ENCODE measurements at regions not wholly inside any gene's neighbourhood (a gene's known extent, or its start where the extent isn't known, plus 50 kb on each side); places are given as distances from the start of the nearest gene placed in this dataset.

- H3K27ac ChIP-seq (ENCODE audit: low read depth, low read length, severe bottlenecking) = no peak overlapping the region
- no peak overlapping the region for H3K4me3 ChIP-seq (ENCODE audit: extremely low read depth, insufficient read depth, low read length, poor library complexity, severe bottlenecking)
- no peaks in the 10 kb centered on the region for H3K9me3 ChIP-seq (ENCODE audit: control insufficient read depth, low read length)
- no peaks in the 10 kb centered on the region for H3K36me3 ChIP-seq (ENCODE audit: control insufficient read depth, insufficient read depth, low read length)
- WGBS, 2 experiments (ENCODE audit: insufficient coverage in 2 of 2) = no CpG with 5 or more reads among the region's 6 CpGs
- no peaks in the 10 kb centered on the region for H3K4me1 ChIP-seq (ENCODE audit: control insufficient read depth, insufficient read depth, low read length, poor library complexity, severe bottlenecking)
Measured at GRCh38 chr13:78784014-78784750, 125.2 kb upstream of the OBI1 start.

DNA sequence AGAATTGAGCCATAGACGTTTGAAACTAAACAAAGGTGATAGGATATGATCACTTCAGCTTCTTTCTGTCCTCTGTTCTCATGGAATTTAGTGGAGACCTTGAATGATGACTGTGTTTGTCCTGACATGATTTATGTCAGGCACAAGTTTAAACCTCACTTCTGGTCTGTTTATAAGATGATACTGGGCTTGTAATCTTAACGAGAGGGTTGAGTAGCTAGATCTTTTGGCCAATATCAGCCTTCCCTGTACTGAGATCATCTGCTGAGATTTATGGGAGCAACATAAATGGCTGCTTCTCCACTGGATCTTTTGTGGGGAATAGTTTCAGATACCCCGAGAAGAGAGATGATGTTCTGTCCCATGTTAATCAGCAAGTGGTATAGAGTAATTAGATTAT, 121.8 kb upstream of the OBI1 start:
- H3K9me3 ChIP-seq (ENCODE audit: control insufficient read depth, low read length) = no peaks in the 10 kb centered on the region
- no peaks in the 10 kb centered on the region for H3K36me3 ChIP-seq (ENCODE audit: control insufficient read depth, insufficient read depth, low read length)
- H3K27ac ChIP-seq (ENCODE audit: low read depth, low read length, severe bottlenecking) = no peak overlapping the region
- H3K4me1 ChIP-seq (ENCODE audit: control insufficient read depth, insufficient read depth, low read length, poor library complexity, severe bottlenecking) = no peaks in the 10 kb centered on the region
- H3K4me3 ChIP-seq (ENCODE audit: extremely low read depth, insufficient read depth, low read length, poor library complexity, severe bottlenecking) = no peak overlapping the region
- 75 to 100% methylated on average over 1 to 2 of the region's 3 CpGs for WGBS, 2 experiments (ENCODE audit: insufficient coverage in 2 of 2)

GRCh38 chr13:78779608-78780007, 120.7 kb upstream of the OBI1 start:
- no peak overlapping the region for H3K27ac ChIP-seq (ENCODE audit: low read depth, low read length, severe bottlenecking)
- no peaks in the 10 kb centered on the region for H3K4me1 ChIP-seq (ENCODE audit: control insufficient read depth, insufficient read depth, low read length, poor library complexity, severe bottlenecking)
- WGBS, 2 experiments (ENCODE audit: insufficient coverage in 2 of 2) = 83 to 90% methylated on average over 2 of the region's 3 CpGs
- H3K9me3 ChIP-seq (ENCODE audit: control insufficient read depth, low read length) = no peaks in the 10 kb centered on the region
- no peak overlapping the region for H3K4me3 ChIP-seq (ENCODE audit: extremely low read depth, insufficient read depth, low read length, poor library complexity, severe bottlenecking)
- H3K36me3 ChIP-seq (ENCODE audit: control insufficient read depth, insufficient read depth, low read length) = no peaks in the 10 kb centered on the region

DNA sequence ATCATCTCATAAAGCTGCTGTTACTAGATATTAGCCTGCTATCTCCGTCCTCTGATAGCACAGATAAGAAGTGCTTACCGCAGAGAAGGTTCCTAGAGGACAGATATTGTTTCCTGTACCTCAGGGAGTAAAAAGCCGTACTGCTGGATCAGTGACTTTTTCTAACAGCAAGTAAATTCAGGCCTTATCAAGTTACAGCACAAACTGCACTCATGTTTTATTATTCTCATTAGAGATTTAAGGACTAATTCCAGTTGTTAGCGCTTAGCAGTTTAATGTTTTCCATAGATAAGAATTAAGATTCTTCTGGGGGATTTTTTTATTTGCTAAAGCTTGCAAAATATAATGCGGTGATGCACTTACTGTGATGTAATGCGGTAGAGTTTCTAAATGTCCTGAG, 119.0 kb upstream of the OBI1 start:
- WGBS, 2 experiments (ENCODE audit: insufficient coverage in 2 of 2) = 84 to 91% methylated on average over 4 to 5 of the region's 6 CpGs
- no peaks in the 10 kb centered on the region for H3K36me3 ChIP-seq (ENCODE audit: control insufficient read depth, insufficient read depth, low read length)
- H3K27ac ChIP-seq (ENCODE audit: low read depth, low read length, severe bottlenecking) = no peak overlapping the region
- H3K4me1 ChIP-seq (ENCODE audit: control insufficient read depth, insufficient read depth, low read length, poor library complexity, severe bottlenecking) = no peaks in the 10 kb centered on the region
- H3K4me3 ChIP-seq (ENCODE audit: extremely low read depth, insufficient read depth, low read length, poor library complexity, severe bottlenecking) = no peak overlapping the region
- H3K9me3 ChIP-seq (ENCODE audit: control insufficient read depth, low read length) = no peaks in the 10 kb centered on the region

GRCh38 chr13:78777396-78777795, 118.4 kb upstream of the OBI1 start:
- Histone ChIP-seq H3K4me3 (ENCODE audit: extremely low read depth, insufficient read depth, low read length, poor library complexity, severe bottlenecking) (no peak overlapping the region), H3K27ac (ENCODE audit: low read depth, low read length, severe bottlenecking) (no peak overlapping the region), H3K9me3 (ENCODE audit: control insufficient read depth, low read length) (no peaks in the 10 kb centered on the region), H3K36me3 (ENCODE audit: control insufficient read depth, insufficient read depth, low read length) (no peaks in the 10 kb centered on the region), H3K4me1 (ENCODE audit: control insufficient read depth, insufficient read depth, low read length, poor library complexity, severe bottlenecking) (no peaks in the 10 kb centered on the region)
- WGBS, 2 experiments (ENCODE audit: insufficient coverage in 2 of 2) = 74 to 78% methylated on average over 2 to 3 of the region's 4 CpGs

DNA sequence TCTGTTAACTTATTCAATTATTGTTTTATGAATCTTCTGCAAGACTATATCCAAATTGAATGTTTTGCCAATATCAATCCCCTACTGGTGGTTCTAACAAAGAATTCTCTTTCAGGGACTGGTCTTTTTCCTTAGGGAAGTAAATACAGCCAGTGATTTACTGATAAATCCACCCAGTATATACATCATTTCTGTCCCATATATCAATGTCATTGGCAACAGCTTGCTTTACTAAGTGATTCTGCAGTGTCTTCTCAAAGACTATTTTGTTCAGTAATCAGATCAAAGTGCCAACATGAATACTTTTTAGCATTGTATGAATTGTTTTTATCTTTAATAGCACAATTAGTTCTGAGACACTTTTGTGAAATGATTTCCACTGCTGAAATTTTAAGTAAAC, 114.0 kb upstream of the OBI1 start:
- no peak overlapping the region for H3K27ac ChIP-seq (ENCODE audit: low read depth, low read length, severe bottlenecking)

GRCh38 chr13:78770601-78771000, 111.6 kb upstream of the OBI1 start:
- H3K4me1 ChIP-seq (ENCODE audit: control insufficient read depth, insufficient read depth, low read length, poor library complexity, severe bottlenecking) = no peaks in the 10 kb centered on the region
- H3K27ac ChIP-seq (ENCODE audit: low read depth, low read length, severe bottlenecking) = no peak overlapping the region
- H3K36me3 ChIP-seq (ENCODE audit: control insufficient read depth, insufficient read depth, low read length) = no peaks in the 10 kb centered on the region
- H3K4me3 ChIP-seq (ENCODE audit: extremely low read depth, insufficient read depth, low read length, poor library complexity, severe bottlenecking) = no peak overlapping the region
- WGBS, 2 experiments (ENCODE audit: insufficient coverage in 2 of 2) = 89 to 100% methylated on average over 1 of the region's 1 CpG
- no peaks in the 10 kb centered on the region for H3K9me3 ChIP-seq (ENCODE audit: control insufficient read depth, low read length)

More for the DNA sequence above, 114.0 kb upstream of the OBI1 start:
- no peaks in the 10 kb centered on the region for H3K4me1 ChIP-seq (ENCODE audit: control insufficient read depth, insufficient read depth, low read length, poor library complexity, severe bottlenecking)
- H3K9me3 ChIP-seq (ENCODE audit: control insufficient read depth, low read length) = no peaks in the 10 kb centered on the region
- H3K36me3 ChIP-seq (ENCODE audit: control insufficient read depth, insufficient read depth, low read length) = no peaks in the 10 kb centered on the region
- H3K4me3 ChIP-seq (ENCODE audit: extremely low read depth, insufficient read depth, low read length, poor library complexity, severe bottlenecking) = no peak overlapping the region

- no peaks in the 10 kb centered on the region for H3K4me1 ChIP-seq (ENCODE audit: control insufficient read depth, insufficient read depth, low read length, poor library complexity, severe bottlenecking)
- no peaks in the 10 kb centered on the region for H3K36me3 ChIP-seq (ENCODE audit: control insufficient read depth, insufficient read depth, low read length)
- no peak overlapping the region for H3K4me3 ChIP-seq (ENCODE audit: extremely low read depth, insufficient read depth, low read length, poor library complexity, severe bottlenecking)
- no peaks in the 10 kb centered on the region for H3K9me3 ChIP-seq (ENCODE audit: control insufficient read depth, low read length)
- H3K27ac ChIP-seq (ENCODE audit: low read depth, low read length, severe bottlenecking) = no peak overlapping the region
- no CpG with 5 or more reads among the region's 1 CpG for WGBS, 2 experiments (ENCODE audit: insufficient coverage in 2 of 2)
Measured at GRCh38 chr13:78768950-78769349, 110.0 kb upstream of the OBI1 start.

DNA sequence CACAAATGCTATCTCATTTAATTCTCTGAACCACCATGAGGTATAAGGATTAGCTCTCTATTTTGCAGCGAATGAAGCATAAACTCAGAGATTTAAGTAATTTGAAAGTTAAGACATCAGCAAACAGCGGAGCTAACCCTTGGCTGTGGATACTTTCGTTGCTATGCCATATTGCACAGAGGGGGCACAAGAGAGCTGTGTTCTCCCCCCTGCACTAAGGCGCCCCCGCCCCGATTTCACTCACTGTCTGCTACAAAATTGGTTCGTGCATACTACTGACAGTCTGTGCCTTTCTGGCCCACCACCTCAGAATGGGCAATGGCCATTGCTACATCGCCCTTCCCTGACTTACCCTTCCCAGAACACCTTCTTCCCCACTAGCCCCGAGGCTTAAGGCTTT, 105.7 kb upstream of the OBI1 start:
- no peaks in the 10 kb centered on the region for H3K9me3 ChIP-seq (ENCODE audit: control insufficient read depth, low read length)
- WGBS, 2 experiments (ENCODE audit: insufficient coverage in 2 of 2) = 70 to 87% methylated on average over 5 to 8 of the region's 9 CpGs
- H3K4me3 ChIP-seq (ENCODE audit: extremely low read depth, insufficient read depth, low read length, poor library complexity, severe bottlenecking) = no peak overlapping the region
- H3K36me3 ChIP-seq (ENCODE audit: control insufficient read depth, insufficient read depth, low read length) = no peaks in the 10 kb centered on the region
- H3K4me1 ChIP-seq (ENCODE audit: control insufficient read depth, insufficient read depth, low read length, poor library complexity, severe bottlenecking) = no peaks in the 10 kb centered on the region
- no peak overlapping the region for H3K27ac ChIP-seq (ENCODE audit: low read depth, low read length, severe bottlenecking)

DNA sequence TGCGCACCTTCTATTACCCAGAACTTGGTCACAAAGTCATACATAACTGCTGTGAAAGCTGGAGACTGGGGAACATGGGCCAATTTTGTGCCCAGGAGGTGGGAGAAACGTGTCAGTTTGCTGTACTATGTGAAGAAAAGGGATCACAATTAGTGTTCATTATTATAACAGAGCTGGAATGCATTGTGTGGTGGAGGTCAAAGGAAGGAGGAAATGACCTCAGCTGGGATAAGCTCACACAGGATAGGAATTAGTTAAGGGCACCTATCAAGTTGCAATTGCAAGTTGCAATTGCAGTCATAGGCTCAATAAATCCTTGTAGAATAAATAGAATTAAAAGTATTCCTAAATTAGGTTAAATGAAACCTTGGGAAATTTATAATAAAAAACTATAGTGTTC, 103.9 kb upstream of the OBI1 start:
- Histone ChIP-seq H3K4me1 (ENCODE audit: control insufficient read depth, insufficient read depth, low read length, poor library complexity, severe bottlenecking) (no peaks in the 10 kb centered on the region), H3K9me3 (ENCODE audit: control insufficient read depth, low read length) (no peaks in the 10 kb centered on the region), H3K36me3 (ENCODE audit: control insufficient read depth, insufficient read depth, low read length) (no peaks in the 10 kb centered on the region), H3K4me3 (ENCODE audit: extremely low read depth, insufficient read depth, low read length, poor library complexity, severe bottlenecking) (no peak overlapping the region), H3K27ac (ENCODE audit: low read depth, low read length, severe bottlenecking) (no peak overlapping the region)
- WGBS, 2 experiments (ENCODE audit: insufficient coverage in 2 of 2) = 67 to 78% methylated on average over 1 to 2 of the region's 2 CpGs

- no peak overlapping the region for H3K4me3 ChIP-seq (ENCODE audit: extremely low read depth, insufficient read depth, low read length, poor library complexity, severe bottlenecking)
- H3K4me1 ChIP-seq (ENCODE audit: control insufficient read depth, insufficient read depth, low read length, poor library complexity, severe bottlenecking) = no peaks in the 10 kb centered on the region
- H3K36me3 ChIP-seq (ENCODE audit: control insufficient read depth, insufficient read depth, low read length) = no peaks in the 10 kb centered on the region
- H3K9me3 ChIP-seq (ENCODE audit: control insufficient read depth, low read length) = no peaks in the 10 kb centered on the region
- no peak overlapping the region for H3K27ac ChIP-seq (ENCODE audit: low read depth, low read length, severe bottlenecking)
- 78 to 88% methylated on average over 2 of the region's 5 CpGs for WGBS, 2 experiments (ENCODE audit: insufficient coverage in 2 of 2)
Measured at GRCh38 chr13:78759704-78760103, 100.7 kb upstream of the OBI1 start.

All from mesodermal cell (in vitro differentiated cells).